GM19240 (cell line): ENCODE measurements at regions not wholly inside any gene's neighbourhood (a gene's known extent, or its start where the extent isn't known, plus 50 kb on each side); places are given as distances from the start of the nearest gene placed in this dataset.
"Not testable (repeated sequence)": the region's sequence is repeated elsewhere in the genome, so short reads cannot be mapped to it uniquely, and the experiment has no call there.

ENCODE experiments used
- DNase-seq: peaks from one replicate; pipeline ENCODE4 v3.0.0; 2011; ENCODE audit warnings: low spot score; ENCODE audit not compliant: insufficient read length

DNA sequence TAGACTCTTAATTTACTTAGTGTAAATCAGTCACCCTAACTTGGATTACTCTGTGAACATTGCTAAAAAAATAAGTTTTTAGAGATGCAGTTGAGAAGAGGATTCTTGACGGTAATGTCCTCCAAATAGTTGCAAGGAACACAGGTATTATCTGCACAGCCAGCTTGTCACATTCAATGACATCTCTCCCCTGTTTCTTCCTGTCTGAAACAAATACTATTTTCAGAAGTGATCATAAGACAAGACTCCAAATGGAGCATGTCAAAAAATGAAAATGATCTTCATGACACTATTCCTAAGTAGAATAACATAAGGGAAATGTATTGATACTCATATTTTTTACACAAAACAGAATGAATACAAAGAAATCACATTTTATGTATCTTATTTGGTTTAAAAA, 227.9 kb upstream of the CHD1 start:
- no peak for DNase-seq

DNA sequence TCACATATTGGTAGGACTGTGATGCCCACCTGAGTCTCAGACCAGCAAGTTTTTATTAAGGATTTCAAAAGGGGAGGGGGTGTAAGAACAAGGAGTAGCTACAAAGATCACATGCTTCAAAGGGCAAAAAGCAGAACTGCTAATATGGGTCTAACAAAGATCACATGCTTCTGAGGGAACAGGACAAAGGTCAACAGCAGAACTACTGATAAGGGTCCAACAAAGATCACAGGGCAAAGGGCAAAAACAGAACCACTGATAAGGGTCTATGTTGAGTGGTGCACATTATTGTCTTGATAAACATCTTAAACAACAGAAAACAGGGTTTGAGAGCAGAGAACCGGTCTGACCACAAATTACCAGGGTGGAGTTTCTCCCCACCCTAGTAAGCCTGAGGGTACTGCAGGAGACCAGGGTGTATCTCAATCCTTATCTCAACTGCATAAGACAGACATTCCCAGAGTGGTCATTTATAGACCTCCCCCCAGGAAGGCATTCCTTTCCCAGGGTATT, 214.5 kb upstream of the CHD1 start:
- DNase-seq = not testable (repeated sequence)

- DNase-seq = no peak
Measured at GRCh38 chr5:99141534-99142128, 212.8 kb upstream of the CHD1 start.

- DNase-seq = no peak
Measured at GRCh38 chr5:99138911-99139310, 210.1 kb upstream of the CHD1 start.

DNA sequence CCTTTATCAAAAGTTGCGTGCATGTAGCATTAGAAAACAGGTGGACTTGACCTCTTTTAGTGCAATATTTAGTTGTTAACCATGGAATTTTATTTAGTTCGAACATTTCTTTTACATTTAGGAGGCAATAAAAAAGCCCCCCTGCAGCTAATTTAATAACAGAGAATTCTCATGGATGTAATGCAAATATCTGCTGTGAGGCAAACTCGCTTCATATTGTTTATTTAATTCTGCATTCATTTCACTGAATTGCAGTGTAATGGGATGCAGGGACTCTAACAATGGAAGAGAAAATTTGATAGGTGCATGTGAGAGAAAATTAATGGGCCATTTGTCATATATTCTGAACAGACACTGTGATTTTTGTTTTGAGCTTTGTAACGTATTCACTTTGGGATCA, 205.1 kb upstream of the CHD1 start:
- DNase-seq = no peak

- DNase-seq = no peak
Measured at GRCh38 chr5:99129768-99130501, 201.1 kb upstream of the CHD1 start.

DNA sequence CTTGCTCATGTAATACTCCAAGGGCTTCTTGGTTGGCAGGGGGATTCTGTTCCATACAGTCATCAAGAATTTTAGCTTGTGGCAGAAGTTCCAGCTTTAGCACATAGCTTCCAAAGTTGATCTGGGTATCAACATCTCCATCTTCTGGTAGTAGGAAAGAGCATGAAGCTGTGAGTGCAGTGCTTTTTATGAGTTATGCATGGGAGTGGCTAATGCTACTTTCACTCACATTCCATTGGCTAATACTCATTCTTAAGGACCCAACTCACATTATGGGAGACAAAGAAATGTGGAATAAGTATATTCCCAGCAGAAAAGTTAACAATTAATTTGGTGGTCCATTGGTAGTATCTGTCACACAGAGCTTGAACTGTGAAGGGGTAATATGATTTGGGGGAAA, 194.2 kb upstream of the CHD1 start:
- DNase-seq = no peak

- DNase-seq = no peak
Measured at GRCh38 chr5:99119326-99119725, 190.5 kb upstream of the CHD1 start.

DNA sequence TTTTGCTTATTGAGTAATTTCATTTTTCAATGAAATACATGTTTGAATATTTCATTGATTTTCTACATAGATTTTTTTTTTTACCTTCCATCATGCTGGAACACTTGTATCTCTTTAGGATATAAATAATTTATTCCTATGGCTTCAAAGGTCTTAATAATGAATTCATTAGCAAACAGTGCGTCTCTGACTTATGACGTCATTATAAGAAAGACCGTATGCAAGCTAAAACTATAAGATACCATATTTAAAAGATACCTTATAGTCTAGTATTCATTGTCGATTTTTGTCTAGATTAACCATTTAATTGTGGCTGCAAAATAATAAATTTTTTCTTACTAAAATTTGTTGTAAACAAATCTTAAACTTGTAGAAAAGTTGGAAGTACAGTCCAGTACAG, 187.7 kb upstream of the CHD1 start:
- no peak for DNase-seq

DNA sequence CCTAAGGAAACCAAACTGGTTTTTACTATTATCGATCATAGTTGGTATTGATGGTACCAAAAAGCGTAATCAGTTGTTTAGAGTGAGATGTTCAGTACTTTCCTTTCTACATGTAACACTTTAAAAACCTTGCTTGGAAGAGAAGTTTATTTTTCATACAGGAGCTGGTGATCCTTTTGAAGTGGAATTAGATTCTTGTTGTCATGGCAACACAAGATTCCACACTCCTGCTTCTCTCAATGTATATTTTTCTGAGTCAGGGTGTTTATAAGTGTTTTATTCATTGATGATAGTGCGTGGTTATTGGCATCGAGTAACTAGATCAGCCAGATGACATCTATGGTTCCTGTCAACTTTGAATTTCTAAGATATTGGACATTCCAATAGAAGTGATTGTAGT, 181.1 kb upstream of the CHD1 start:
- no peak for DNase-seq

- DNase-seq = no peak
Measured at GRCh38 chr5:99105216-99105615, 176.4 kb upstream of the CHD1 start.

- no peak for DNase-seq
Measured at GRCh38 chr5:99104538-99105132, 175.8 kb upstream of the CHD1 start.

GRCh38 chr5:99102073-99102697, 173.4 kb upstream of the CHD1 start:
- DNase-seq = no peak

GRCh38 chr5:99099691-99100090, 170.9 kb upstream of the CHD1 start:
- no peak for DNase-seq

- no peak for DNase-seq
Measured at GRCh38 chr5:99089822-99090549, 161.2 kb upstream of the CHD1 start.

GRCh38 chr5:99088309-99088708, 159.5 kb upstream of the CHD1 start:
- no peak for DNase-seq

DNA sequence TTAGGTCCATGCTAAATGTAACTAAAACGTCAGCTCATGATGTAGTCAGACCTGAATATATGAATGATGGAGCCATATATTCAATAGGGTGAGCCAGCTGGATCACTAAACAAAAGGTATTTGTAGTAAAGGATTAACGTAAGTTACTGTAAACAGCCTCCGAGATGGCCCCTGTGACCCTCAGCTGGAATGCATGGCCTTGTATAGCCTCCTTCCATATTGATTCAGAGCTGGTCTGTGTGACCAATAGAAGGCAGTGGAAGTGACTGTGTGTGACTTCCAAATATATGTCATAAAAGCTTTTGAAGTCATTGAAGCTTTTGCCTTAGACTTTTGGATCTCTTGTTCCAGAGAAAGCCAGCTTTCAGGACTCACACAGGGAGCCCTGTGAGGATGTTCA, 154.4 kb upstream of the CHD1 start:
- DNase-seq = no peak

- no peak for DNase-seq
Measured at GRCh38 chr5:99081711-99082110, 152.9 kb upstream of the CHD1 start.

DNA sequence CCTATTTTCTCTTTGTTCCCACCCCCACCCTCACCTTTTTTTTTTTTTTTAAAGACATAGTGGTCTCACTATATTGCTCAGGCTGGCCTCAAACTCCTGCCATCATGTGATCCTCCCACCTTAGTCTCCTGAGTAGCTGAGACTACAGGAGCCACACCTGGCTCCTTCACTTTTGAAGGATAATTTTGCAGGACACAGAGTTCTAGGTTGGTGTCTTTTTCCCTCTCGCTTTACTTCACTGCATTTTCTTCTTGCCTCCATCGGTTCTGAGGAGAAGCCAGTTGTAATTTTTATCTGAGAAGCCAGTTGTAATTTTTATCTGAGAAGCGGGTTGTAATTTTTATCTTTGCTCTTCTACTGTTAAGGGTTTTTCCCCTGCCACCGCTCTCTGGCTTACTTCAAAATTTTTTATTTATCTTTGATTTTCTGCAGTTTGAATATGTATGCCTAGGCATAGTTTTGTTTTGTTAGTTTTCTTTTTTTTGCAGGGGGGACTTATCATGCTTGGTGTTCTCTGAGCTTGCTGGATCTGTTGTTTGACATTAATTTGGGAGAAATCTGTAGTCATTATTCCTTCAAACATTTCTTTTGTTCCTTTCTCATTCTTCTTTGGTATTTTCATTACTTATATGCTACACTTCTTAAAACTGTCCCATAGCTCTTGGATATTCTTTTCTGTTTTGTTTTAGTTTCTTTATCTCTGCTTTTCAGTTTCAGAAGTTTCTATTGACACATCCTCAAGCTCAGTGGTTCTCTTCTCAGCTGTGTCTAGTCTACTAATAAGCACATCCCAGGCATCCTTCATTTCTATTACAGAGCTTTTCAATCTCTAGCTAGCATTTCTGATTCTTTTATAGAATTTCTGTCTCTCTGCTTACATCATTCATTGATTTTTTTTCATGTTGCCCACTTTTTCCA, 148.2 kb upstream of the CHD1 start:
- DNase-seq = no peak

- DNase-seq = no peak
Measured at GRCh38 chr5:99072846-99073245, 144.0 kb upstream of the CHD1 start.

GRCh38 chr5:99070822-99071221, 142.0 kb upstream of the CHD1 start:
- no peak for DNase-seq
